Suppressor macrophage (primary cell): ENCODE measurements at regions not wholly inside any gene's neighbourhood (a gene's known extent, or its start where the extent isn't known, plus 50 kb on each side); places are given as distances from the start of the nearest gene placed in this dataset.
A peak's percentile ranks its signal among the peaks of the same experiment; 100 is the strongest.

Experiments
- DNase-seq, 4 experiments: peaks; one replicate each; pipeline ENCODE4 v3.0.0-alpha.2; 2020 to 2022

DNA sequence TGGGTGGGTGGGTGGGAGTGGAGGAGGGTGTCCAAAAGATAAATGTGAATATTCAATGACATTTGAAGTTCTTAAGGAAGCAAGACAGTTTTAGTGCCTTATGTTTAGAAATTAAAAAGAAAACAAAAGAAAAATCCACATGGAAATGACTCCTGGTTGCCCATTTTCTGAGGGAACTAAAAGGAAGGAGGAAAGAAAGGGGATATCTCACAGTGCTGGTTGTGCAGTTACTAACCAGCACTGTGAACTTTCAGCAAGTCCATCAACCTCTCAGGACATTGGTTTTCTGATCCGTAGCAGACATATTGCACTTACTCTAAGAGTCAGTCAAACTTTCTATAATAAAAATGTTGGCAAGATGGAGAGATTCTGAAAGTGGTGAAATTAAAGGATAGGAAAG lies 431.0 kb upstream of the CLINT1 start:
- DNase-seq = no peak

- no peak for DNase-seq
Observed at GRCh38 chr5:158288272-158288657, 429.3 kb upstream of the CLINT1 start.

DNA sequence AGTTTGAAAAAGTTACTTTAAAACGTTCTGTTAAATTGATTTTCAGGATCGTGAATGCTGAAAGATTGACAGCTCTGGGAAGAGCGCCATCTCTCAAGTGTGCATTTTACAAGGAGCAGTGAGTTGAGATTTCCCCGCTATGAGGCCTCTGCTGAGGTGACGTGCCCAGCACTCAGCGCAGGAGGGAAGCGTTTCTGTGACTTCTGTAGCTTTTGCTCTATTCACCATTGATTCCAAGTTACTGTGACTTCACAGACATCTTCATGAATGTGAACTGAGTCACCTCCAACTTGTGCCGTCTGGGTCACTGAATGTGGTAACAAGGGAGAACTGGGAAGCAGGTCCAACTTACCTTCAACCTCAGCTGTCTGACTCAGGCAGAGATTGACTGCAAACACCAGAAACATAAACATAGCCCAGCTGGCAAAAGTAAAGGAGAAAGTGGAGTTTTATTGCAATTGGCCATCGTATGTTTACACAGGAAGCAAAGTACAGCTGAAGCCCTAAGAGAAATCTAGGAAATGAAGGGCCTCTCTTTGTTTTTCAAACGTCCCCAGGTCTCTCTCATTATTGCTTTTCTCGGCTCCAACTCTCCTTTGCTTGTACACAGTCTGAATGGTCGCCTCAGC lies 428.8 kb upstream of the CLINT1 start:
- DNase-seq = no peak

- DNase-seq = no peak
Observed at GRCh38 chr5:158286827-158287226, 427.9 kb upstream of the CLINT1 start.

DNA sequence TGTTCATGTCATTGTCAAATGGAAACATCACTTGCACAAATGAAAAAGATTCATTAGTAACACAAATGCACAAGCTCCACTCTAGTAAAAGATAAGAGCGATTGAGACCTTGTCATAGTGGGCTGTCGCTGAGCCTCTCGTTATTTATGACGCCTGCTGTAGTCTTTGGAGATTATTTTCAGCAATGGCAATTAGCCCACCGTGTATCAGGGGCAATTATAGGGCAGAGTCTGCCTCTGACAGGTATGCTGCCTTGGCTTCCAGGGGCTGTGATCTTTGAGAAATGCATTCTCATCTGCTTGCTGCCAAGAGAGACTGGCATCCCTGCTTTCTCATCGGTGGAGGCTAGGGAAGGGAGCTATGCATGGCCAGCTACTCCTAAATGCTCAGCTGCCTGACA lies 426.8 kb upstream of the CLINT1 start:
- no peak for DNase-seq

DNA sequence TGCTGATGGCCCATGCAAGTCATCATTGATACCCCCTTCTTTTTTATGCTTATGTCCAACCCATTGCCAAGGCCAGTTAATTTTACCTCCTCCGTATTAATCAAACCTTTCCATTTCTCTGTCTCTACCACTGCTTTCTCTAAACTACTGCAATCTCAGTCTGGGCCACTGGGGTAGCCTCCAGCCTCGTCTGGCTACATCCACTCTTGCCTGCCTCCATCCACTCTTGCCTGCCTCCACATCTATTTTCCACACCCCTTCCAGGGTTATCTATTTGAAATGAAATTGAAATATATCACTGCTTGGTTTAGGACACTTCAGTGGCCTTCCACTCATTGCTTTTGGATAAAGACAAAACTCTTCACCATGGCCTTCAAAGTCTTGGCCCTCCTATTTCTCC lies 425.3 kb upstream of the CLINT1 start:
- no peak for DNase-seq

DNA sequence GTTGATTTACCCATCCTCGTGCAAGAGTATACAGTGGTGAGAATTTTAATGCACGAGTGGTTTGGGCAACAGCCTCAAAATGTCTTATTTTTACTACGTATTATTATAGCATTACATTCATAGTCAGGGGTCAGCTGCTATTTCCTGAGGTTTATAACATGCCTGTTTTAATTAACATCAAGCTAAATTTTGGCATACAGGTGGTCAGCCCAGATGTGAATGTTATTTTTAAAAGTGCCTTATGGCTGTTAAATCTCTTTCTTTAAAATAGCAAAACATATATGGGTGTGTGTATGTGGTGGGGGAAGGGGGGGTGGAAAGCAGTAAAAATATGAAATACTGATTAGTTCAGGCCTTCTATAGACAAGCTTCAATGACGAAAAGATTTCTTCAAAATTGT lies 424.5 kb upstream of the CLINT1 start:
- DNase-seq = no peak

- no peak for DNase-seq
Observed at GRCh38 chr5:158278216-158278925, 419.4 kb upstream of the CLINT1 start.

- DNase-seq = no peak
Observed at GRCh38 chr5:158277276-158277675, 418.3 kb upstream of the CLINT1 start.

DNA sequence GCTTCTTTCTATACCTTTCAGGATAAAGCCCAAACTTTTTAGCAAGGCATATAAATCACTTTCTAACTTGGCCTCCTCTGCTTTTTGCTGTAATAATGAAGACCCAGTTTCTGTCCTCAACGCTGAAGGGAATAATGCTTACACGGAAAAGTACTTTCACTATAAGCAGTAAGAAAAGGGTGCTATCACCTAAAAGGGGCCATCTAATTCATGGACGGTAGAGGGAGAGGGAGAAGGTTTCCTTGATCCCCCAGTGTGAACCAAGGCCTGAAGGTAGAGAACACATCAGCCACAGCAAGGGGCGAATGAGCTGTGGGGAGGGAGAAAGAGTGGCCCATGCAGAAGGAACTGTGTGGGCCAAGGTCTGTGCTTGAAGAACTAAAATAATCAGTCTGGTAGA lies 417.7 kb upstream of the CLINT1 start:
- DNase-seq = no peak

DNA sequence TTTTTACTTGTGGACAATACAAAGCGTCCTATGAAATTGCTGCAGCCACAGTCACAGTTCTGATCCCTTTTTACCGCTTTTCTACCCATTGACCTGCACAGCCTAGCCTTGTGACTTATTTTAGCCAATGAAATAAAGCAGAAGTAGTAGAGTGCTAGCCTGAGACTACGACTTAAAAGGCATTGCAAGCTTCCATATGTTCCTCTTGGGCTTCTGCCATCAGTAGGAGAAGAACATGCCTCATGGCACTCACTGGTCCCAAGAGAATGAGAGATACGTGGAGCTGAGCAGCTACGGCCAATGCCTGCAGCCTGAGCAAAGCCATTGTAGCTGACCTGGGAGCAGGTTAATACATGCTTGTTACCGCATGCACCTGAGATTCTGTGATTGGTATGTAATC lies 416.6 kb upstream of the CLINT1 start:
- DNase-seq = peak in 2 of 4 experiments; percentile 11 to 22

DNA sequence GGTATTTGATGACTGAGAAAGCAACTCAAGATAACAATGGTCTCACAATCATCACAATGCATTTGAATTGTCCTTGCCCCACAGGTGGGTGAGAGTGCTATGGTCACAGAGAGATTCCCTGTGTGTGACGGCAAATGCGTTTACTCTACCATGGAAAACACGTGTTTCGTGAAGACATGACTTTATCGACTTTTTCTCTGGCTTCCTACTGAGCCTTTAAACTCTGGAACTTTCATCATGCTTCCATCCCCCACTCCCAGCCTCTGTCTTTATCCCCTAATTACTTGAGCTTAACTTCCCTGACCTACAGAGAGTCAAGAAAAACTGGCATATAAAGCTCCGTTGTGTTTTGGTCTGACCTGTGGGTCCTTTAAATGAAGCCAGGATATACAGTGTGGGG lies 414.1 kb upstream of the CLINT1 start:
- DNase-seq = no peak

- no peak for DNase-seq
Observed at GRCh38 chr5:158272409-158272808, 413.5 kb upstream of the CLINT1 start.

- no peak for DNase-seq
Observed at GRCh38 chr5:158270996-158271554, 412.1 kb upstream of the CLINT1 start.

DNA sequence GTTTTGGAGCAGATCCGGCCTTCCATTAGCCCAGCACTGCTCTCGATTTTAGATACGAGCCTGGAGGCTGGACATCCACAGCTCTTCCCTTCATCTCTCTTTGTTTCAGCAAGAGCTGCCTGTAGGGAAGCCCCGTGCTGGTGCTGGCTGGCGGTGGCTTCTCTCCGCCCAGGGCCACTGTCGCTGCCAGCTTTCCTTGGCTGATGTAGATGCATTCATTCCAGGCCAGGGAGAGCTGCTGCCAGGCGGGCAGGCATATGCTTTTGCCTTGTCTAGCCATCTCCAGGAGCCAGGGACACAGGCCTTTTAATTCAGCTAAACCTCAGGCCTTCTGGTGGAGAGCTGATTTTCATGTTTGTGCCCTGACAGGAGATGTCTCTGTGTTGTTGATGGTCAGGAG lies 409.3 kb upstream of the CLINT1 start:
- DNase-seq = no peak

DNA sequence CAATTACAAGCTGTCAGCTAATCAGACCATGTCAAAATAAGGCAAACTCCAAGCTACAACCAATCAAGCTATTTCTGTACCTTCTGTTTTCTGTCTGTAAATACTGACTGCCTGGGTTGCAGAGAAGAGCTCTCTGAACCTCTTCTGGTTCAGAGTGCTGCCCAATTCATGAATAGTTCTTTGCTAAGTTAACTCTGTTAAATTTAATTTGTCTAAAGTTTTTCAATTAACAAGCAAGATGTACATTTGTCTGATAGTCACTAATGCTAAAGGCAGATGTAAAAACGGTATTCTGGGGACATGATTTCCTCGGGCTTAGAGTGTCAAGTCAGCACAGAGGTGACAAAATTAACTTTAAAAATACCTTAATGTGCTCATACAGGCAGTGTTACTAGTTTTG lies 408.3 kb upstream of the CLINT1 start:
- DNase-seq = no peak

GRCh38 chr5:158265931-158266700 lies 407.2 kb upstream of the CLINT1 start:
- DNase-seq = no peak

- peak; percentile 10 to 59 (median 44) for DNase-seq
Observed at GRCh38 chr5:158265346-158265745, 406.4 kb upstream of the CLINT1 start.

DNA sequence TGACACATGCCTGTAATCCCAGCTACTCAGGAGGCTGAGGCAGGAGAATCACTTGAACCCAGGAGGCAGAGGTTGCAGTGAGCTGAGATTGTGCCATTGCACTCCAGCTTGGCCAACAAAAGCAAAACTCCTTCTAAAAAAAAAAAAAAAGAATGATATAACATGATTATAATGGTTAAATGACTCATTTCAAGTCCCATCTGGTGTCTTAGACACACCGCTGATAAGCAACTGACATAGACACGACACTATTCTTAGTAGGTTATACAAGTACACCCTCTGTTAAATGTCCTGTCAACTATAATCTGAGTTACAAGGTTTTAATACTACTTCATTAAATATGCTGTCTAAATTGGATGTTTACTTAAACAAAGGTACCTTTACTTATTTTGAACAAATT lies 405.3 kb upstream of the CLINT1 start:
- DNase-seq = no peak

- DNase-seq = no peak
Observed at GRCh38 chr5:158261674-158262367, 402.9 kb upstream of the CLINT1 start.

DNA sequence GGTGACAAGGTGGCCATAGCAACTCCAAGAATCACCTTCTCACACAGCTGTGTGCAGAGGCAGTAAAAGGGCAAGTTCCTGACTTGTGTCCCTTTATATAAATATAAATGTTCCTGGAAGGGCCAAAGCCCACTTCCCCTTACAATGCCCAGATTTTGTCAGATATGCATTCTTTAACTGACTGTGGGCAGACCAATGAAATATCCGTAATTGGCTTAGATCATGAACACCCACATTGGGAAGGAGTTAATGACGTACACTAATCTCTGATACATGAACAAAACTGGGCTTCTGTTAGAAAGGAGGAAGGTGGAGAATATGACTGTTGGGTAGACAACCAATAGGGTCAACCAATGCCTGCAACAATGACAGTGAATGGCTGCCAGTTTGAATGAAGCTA lies 397.2 kb upstream of the CLINT1 start:
- DNase-seq = peak in 3 of 4 experiments; percentile 13 to 54 (median 23)

GRCh38 chr5:158255609-158256008 lies 396.7 kb upstream of the CLINT1 start:
- no peak for DNase-seq

GRCh38 chr5:158246661-158247060 lies 387.7 kb upstream of the CLINT1 start:
- no peak for DNase-seq
